NT2/D1 (cell line): ENCODE measurements at regions not wholly inside any gene's neighbourhood (a gene's known extent, or its start where the extent isn't known, plus 50 kb on each side); places are given as distances from the start of the nearest gene placed in this dataset.

Source experiments
- SUZ12 ChIP-seq: IDR thresholded peaks from 2 replicates; pipeline ENCODE4 v1.6.1; 2011; ENCODE audit not compliant: insufficient read length, insufficient read depth; ENCODE audit errors: extremely low read depth
- YY1 ChIP-seq: IDR thresholded peaks from 2 replicates; pipeline ENCODE4 v1.6.1; 2011; ENCODE audit not compliant: insufficient read length, insufficient read depth
- ZNF274 ChIP-seq: IDR thresholded peaks from 2 replicates; pipeline ENCODE4 v1.6.1; 2011; ENCODE audit warnings: mild to moderate bottlenecking, low read depth, low read length

DNA sequence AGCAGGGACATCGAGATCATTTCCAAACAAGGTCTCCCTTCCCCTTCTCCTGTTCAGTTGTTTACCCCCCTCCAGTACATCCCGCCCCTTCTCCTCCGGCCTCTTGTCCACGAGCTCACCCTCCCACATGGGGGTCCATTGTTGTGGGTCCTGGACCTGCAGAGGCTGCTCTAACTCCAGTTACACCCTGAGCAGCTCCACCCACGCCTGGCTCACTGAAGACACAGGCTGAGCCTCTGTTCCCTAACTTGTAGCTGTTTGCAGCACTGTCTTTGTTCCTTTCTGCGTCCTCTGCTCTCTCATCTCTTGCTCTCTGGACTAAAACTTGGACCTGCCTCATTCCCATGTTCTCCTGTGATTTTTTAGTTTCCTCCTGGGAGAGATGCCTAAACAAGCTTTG is 377.5 kb downstream of the MED10 start:
- no peak for TF ChIP-seq YY1
- no peak for TF ChIP-seq ZNF274
- no peak for TF ChIP-seq SUZ12
